DMS153 (cell line): ENCODE measurements at regions not wholly inside any gene's neighbourhood (a gene's known extent, or its start where the extent isn't known, plus 50 kb on each side); places are given as distances from the start of the nearest gene placed in this dataset.

Source experiments
- DNase-seq: peaks from one replicate; lab custom pipeline; 2025; lab: John Stamatoyannopoulos, UW

DNA sequence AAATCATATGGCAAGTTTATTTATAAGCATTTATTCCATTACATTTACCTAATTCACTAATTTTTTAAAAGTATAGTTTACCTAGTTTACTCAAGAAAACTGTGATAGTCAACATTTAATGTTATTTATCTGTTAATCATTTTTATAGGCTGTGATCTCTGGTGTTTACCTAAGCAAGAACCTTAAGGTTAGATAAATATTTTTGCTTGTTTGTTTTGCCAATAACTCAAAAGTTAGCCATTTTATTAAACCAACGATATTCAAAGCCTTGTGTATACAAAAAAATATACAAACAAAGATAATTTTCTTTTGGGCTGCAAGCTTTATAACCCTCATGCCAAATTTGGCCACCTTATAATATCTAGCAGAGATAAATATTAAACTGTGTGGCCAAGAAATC lies 157.3 kb downstream of the SLCO1B3 start:
- DNase-seq, result no peak

DNA sequence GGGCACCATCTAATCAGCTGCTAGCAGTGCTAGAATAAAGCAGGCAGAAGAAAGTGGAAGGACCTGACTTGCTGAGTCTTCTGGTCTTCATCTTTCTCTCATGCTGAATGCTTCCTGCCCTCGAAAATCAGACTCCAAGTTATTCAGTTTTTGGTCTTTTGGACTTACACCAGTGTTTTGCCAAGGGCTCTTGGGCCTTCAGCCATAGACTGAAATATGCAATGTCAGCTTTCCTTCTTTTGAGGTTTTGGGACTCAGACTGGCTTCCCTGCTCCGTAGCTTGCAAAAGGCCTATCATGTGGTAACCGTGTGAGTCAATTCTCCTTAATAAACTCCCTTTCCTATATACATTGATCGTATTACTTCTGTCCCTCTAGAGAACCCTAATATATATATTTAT lies 159.3 kb downstream of the SLCO1B3 start:
- no peak for DNase-seq

DNA sequence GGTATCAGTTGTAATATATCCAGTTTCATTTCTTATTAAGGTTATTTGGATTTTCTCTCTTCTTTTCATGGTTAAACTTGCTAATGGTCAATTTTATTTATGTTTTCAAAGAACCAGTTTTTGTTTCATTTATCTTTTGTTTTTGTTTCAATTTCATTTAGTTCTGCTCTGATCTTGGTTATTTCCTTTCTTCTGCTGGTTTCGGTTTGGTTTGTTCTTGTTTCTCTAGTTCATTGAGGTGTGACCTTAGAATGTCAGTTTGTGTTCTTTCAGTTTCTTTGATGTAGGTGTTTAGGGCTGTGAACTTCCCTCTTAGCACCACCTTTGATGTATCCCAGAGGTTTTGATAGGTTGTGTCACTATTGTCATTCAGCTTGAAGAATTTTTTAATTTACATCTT lies 145.6 kb upstream of the SLCO1B1 start:
- no peak for DNase-seq

DNA sequence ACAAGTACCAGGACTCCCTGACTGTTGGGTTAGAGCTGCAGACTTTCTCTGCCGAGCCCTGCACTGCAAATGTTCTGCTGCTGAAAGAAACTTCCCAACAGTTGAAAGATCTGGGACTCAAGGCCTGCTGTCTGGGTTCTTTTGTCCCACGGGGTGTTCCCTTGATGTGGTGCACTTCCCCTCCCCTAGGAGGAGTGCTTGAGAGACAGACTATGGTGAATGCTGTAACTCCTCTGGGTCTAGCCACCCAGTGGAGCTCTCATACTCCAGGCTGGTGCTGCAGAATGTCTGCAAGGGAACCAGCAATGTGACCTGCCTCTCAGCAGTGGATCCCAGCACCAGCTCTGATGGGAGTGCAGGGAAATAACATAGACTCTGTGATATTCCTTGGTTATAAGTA lies 129.2 kb upstream of the SLCO1B1 start:
- DNase-seq, result no peak

DNA sequence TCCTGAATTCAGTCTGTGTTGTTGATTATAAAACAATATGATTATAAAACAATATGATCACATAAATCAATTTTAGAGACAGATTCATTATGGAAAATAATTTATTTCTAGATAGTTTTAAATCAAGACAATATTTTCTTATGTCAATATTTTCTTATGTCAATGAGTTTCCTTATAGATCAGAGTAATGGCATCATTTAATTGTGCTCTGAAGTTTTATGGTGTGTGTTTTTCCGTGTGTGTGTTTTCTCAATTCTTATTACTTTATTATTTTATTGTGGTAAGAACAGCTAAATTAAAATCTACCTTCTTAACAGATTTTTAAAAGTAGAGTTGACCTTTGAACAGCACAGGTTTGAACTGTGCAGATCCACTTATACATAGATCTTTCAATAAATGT lies 105.3 kb upstream of the SLCO1B1 start:
- peak; percentile 28 for DNase-seq

DNA sequence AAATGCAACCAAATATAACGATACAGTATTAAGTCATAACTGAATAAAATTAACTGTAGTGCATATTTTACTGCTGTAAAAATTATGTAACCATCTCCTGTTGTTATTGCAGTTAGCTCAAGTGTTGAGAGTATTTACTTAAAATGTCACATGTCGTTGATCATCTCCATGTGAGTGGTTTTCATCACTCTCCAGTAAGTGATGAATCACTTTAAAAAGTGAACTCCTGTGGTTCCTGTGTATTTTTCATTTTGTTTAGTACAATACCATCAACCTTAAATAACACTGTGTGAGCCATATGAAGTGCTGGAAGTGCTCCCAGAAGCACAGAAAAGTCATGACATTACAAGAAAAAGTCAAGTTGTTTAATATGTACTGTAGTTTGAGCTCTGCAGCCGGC lies 104.7 kb upstream of the SLCO1B1 start:
- DNase-seq, result peak; percentile 96

DNA sequence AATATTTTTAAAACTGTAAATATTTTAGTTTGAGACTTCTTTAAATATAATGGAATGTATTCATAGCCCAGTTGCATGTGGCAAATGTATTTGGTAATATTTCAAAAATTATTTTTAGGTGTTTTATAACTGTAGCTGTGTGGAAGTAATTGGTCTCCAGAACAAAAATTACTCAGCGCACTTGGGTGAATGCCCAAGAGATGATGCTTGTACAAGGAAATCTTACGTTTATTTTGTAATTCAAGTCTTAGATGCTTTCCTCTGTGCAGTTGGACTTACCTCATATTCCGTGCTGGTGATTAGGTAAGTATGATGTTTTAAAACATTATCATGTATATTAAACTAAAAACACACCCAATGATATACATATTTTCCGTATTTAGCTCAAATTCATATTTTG lies 76.7 kb upstream of the SLCO1B1 start:
- no peak for DNase-seq

DNA sequence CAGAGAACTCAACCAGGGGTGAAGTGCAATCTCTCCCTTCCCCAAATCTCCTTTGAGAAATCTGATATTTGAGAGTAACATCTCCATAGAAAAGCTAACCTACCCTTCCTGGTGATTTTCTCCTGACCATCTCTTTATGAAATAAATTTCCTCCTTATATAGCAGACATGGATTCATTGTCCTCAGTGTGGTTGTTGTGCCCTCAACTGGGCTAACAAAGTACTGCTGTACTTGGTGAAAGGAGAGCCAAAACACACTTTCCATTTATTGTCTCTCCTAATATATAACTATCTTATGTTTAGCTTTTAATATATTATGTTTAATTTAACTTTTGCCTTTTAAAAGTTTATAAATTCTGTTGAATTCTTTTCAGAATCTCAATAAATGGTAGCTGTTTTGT lies 65.1 kb upstream of the SLCO1B1 start:
- peak; percentile 28 for DNase-seq

DNA sequence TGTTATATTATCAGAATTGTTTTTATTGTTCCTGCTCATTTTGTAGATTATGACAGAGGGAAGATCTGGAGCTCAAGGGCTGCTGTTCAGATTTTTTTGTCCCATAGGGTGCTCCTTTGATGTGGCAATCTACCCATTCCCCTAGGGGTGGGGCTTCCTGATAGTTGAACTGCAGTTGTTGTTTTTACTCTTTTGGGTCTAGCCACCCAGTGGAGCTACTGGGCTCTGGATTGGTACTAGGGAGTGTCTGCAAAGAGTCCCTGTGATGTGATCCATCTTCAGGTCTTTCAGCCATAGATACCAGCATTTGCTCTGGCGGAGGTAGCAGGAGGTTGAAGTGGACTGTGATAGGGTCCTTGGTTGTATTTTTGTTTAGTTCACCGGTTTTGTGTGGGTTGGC lies 57.9 kb upstream of the SLCO1B1 start:
- no peak for DNase-seq

DNA sequence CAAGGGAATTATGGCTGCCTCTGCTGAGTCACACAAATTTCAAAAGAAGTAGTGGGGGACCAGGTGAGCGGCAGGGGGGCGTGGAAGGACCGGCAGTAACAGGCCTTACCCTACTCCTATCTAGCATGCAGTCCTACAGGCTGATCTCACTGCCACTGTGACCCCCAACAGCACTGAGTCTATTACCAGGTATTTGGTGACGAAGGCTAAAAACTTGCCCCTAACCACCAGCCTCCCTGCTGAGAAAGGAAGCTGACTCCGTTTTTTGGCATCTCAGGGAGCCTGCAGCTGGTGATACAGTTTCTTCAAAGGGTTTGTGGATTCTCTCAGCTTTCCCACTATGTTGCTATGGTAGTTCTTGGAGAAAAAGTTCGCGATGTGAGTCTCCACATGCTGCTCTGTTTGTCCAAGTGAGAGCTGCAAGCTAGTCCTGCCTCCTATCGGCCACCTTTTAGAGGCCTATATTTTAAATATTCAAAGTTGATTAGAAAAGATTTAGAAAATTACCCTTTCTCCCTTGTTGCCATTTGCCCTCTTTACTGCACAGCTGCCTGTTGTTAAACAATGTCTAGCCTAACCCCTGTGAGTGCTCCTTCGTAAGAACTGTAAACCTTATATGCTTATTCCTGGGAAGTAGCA lies 57.1 kb upstream of the SLCO1B1 start:
- no peak for DNase-seq
